ENCODE measurements at regions not wholly inside any gene's neighbourhood (a gene's known extent, or its start where the extent isn't known, plus 50 kb on each side); places are given as distances from the start of the nearest gene placed in this dataset.

DNA sequence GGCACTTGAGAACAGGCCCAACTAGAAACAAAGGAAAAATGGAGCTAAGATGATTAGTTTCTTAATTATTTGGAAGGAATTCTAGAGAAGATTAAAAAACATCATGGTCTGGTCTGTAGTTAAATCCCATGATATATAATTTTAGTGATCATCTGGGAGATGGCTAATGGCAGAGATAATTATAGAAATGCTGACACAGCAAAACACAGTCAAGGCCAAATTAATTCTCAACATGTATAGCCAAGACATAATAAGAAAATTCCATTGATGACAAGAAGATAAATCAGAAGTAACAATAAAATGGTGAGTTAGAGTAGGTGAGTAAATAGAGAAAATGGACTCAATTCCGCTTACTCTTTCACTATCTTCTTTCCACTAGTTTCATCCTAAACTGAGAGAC lies 59.2 kb upstream of the ITGA4 start:
- TF ChIP-seq, protein P1, sequence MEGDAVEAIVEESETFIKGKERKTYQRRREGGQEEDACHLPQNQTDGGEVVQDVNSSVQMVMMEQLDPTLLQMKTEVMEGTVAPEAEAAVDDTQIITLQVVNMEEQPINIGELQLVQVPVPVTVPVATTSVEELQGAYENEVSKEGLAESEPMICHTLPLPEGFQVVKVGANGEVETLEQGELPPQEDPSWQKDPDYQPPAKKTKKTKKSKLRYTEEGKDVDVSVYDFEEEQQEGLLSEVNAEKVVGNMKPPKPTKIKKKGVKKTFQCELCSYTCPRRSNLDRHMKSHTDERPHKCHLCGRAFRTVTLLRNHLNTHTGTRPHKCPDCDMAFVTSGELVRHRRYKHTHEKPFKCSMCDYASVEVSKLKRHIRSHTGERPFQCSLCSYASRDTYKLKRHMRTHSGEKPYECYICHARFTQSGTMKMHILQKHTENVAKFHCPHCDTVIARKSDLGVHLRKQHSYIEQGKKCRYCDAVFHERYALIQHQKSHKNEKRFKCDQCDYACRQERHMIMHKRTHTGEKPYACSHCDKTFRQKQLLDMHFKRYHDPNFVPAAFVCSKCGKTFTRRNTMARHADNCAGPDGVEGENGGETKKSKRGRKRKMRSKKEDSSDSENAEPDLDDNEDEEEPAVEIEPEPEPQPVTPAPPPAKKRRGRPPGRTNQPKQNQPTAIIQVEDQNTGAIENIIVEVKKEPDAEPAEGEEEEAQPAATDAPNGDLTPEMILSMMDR (IDR thresholded peaks at IDR 0.05; ENCODE audit: insufficient read depth, low read depth, low read length) = no peak
- no peak for TF ChIP-seq EZH2 (IDR thresholded peaks at IDR 0.05; ENCODE audit: insufficient read depth, low read length)

Data from astrocyte (in vitro differentiated cells and primary cell).